Endothelial cell of hepatic sinusoid (primary cell): ENCODE measurements at regions not wholly inside any gene's neighbourhood (a gene's known extent, or its start where the extent isn't known, plus 50 kb on each side); places are given as distances from the start of the nearest gene placed in this dataset.

Source experiments
- in situ Hi-C: cut with HindIII; loops from 2 replicates; pipeline ENCODE4 v1.10.0; 2017; ENCODE audit warnings: low sequenced_read_pairs

GRCh38 chr14:84825481-84826251, 704.3 kb upstream of the FLRT2 start:
- in situ Hi-C loops = no loop called here

- in situ Hi-C loops = no loop called here
These were observed 703.6 kb upstream of the FLRT2 start for GRCh38 chr14:84826294-84826693.

- in situ Hi-C loops = no loop called here
These were observed 679.3 kb upstream of the FLRT2 start for GRCh38 chr14:84850595-84850994.

- in situ Hi-C loops = no loop called here
These were observed 673.0 kb upstream of the FLRT2 start for GRCh38 chr14:84856751-84857534.

- in situ Hi-C loops = no loop called here
These were observed 672.4 kb upstream of the FLRT2 start for GRCh38 chr14:84857571-84857970.

- in situ Hi-C loops = no loop called here
These were observed 670.8 kb upstream of the FLRT2 start for GRCh38 chr14:84859116-84859515.

GRCh38 chr14:84864548-84865271, 665.2 kb upstream of the FLRT2 start:
- in situ Hi-C loops = no loop called here

- in situ Hi-C loops = no loop called here
These were observed 658.2 kb upstream of the FLRT2 start for GRCh38 chr14:84871734-84872133.

- in situ Hi-C loops = no loop called here
These were observed 655.5 kb upstream of the FLRT2 start for GRCh38 chr14:84874436-84874835.

GRCh38 chr14:84877061-84877460, 652.9 kb upstream of the FLRT2 start:
- in situ Hi-C loops = no loop called here

GRCh38 chr14:84882830-84883229, 647.1 kb upstream of the FLRT2 start:
- in situ Hi-C loops = no loop called here

- in situ Hi-C loops = no loop called here
These were observed 644.9 kb upstream of the FLRT2 start for GRCh38 chr14:84885061-84885460.

- in situ Hi-C loops = no loop called here
These were observed 638.5 kb upstream of the FLRT2 start for GRCh38 chr14:84891404-84891803.

GRCh38 chr14:84894254-84894653, 635.7 kb upstream of the FLRT2 start:
- in situ Hi-C loops = no loop called here

- in situ Hi-C loops = no loop called here
These were observed 607.6 kb upstream of the FLRT2 start for GRCh38 chr14:84922370-84922769.

GRCh38 chr14:84926656-84927055, 603.3 kb upstream of the FLRT2 start:
- in situ Hi-C loops = loop anchor here (5.0 kb wide), 1 partner anchor 56 kb away; no protein-coding TSS in a partner anchor

- in situ Hi-C loops = loop anchor here (5.0 kb wide), 1 partner anchor 55 kb away; no protein-coding TSS in a partner anchor
These were observed 602.7 kb upstream of the FLRT2 start for GRCh38 chr14:84927096-84927827.

- in situ Hi-C loops = loop anchor here (5.0 kb wide), 1 partner anchor 53 kb away; no protein-coding TSS in a partner anchor
These were observed 600.9 kb upstream of the FLRT2 start for GRCh38 chr14:84929086-84929485.

GRCh38 chr14:84929834-84930233, 600.1 kb upstream of the FLRT2 start:
- in situ Hi-C loops = loop anchor here (5.0 kb wide), 1 partner anchor 52 kb away; no protein-coding TSS in a partner anchor

- in situ Hi-C loops = no loop called here
These were observed 592.9 kb upstream of the FLRT2 start for GRCh38 chr14:84937016-84937415.

GRCh38 chr14:84937449-84937848, 592.5 kb upstream of the FLRT2 start:
- in situ Hi-C loops = no loop called here
